GM21619 (cell line): ENCODE measurements at regions not wholly inside any gene's neighbourhood (a gene's known extent, or its start where the extent isn't known, plus 50 kb on each side); places are given as distances from the start of the nearest gene placed in this dataset.
A peak's percentile ranks its signal among the peaks of the same experiment; 100 is the strongest.
"Not testable (repeated sequence)": the region's sequence is repeated elsewhere in the genome, so short reads cannot be mapped to it uniquely, and the experiment has no call there.

ENCODE experiments used
- ATAC-seq: cut with Tn5 transposase; IDR thresholded peaks from one replicate; pipeline ENCODE4 v1.9.1; 2021; ENCODE audit not compliant: unreplicated experiment

GRCh38 chr2:175690113-175690837, 311.8 kb downstream of the LNPK start:
- ATAC-seq = peak; percentile 78

DNA sequence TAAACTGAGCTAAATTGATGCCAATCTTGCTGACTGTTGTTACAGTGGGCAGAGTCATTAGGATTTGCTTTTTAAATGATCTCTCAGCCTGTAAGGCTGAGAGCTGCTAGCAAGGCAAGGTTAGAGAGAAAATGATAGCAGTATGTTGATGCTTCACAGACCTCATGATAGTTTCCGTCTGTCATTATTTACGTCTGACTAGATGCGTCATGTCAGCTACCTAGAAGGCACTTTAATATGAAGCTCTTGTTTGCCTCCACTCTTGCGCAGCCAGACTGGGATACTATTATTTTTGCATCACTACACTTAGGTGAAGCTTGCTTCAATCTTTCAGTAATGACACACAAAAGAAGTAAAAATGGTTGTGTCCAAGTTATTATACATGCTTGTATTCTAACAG, 313.8 kb downstream of the LNPK start:
- ATAC-seq = no peak

DNA sequence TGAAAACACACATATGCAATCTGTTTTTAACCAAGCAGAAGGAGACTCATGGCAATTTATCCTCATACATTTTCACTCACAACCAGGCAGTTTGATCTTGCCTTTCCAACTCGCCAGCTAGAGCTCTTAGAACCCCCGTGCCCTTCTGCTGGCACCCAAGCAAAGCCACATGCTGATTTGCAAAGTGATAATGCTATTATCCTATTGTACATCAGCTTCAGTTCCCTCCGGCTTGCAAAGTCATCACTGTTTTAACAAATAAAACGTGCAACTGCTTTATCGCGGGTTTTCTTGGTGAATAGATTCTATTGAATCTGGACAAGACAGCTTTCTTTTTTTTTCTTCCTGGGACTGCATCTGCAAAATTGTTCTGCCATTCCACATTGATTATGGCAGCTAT, 314.6 kb downstream of the LNPK start:
- ATAC-seq = no peak

GRCh38 chr2:175686002-175686401, 316.1 kb downstream of the LNPK start:
- ATAC-seq = no peak

- no peak for ATAC-seq
Observed at GRCh38 chr2:175684466-175684865, 317.6 kb downstream of the LNPK start.

- no peak for ATAC-seq
Observed at GRCh38 chr2:175679728-175680127, 322.3 kb downstream of the LNPK start.

DNA sequence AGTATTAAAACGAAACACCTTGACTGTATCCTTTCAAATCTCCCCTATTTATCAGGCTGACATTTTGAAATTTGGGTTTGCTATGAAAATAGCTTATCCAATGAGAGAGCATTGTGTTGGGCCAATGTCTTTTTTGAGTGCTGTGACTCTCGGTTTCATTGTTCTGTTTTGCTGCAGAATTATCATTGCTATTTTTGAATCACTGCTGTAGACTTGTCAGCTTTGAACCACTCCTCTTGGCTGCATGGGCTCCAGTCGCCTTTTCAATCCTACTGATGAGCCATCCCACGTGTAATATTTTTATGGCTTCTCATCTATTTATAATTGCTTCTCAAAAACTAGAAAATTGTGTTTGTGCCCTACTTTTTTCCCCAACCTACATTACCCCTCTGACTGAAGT, 322.8 kb downstream of the LNPK start:
- ATAC-seq = no peak

GRCh38 chr2:175677880-175678279, 324.2 kb downstream of the LNPK start:
- ATAC-seq = no peak

GRCh38 chr2:175676813-175677212, 325.3 kb downstream of the LNPK start:
- no peak for ATAC-seq

GRCh38 chr2:175668804-175669203, 333.3 kb downstream of the LNPK start:
- ATAC-seq = not testable (repeated sequence)

GRCh38 chr2:175662335-175662734, 339.7 kb downstream of the LNPK start:
- ATAC-seq = no peak

GRCh38 chr2:175648577-175649063, 353.4 kb downstream of the LNPK start:
- ATAC-seq = no peak

GRCh38 chr2:175647058-175647457, 355.0 kb downstream of the LNPK start:
- ATAC-seq = no peak

GRCh38 chr2:175640655-175641054, 361.4 kb downstream of the LNPK start:
- ATAC-seq = no peak

GRCh38 chr2:175633227-175633626, 368.8 kb downstream of the LNPK start:
- ATAC-seq = no peak

- no peak for ATAC-seq
Observed at GRCh38 chr2:175631245-175631623, 370.8 kb downstream of the LNPK start.

GRCh38 chr2:175630280-175631244, 371.5 kb downstream of the LNPK start:
- no peak for ATAC-seq

- ATAC-seq = no peak
Observed at GRCh38 chr2:175628243-175628642, 373.8 kb downstream of the LNPK start.

GRCh38 chr2:175627405-175627804, 374.7 kb downstream of the LNPK start:
- no peak for ATAC-seq

- ATAC-seq = no peak
Observed at GRCh38 chr2:175626796-175627195, 375.3 kb downstream of the LNPK start.

GRCh38 chr2:175624785-175625184, 377.3 kb downstream of the LNPK start:
- no peak for ATAC-seq

GRCh38 chr2:175624211-175624761, 377.8 kb downstream of the LNPK start:
- no peak for ATAC-seq
